ENCODE measurements at regions not wholly inside any gene's neighbourhood (a gene's known extent, or its start where the extent isn't known, plus 50 kb on each side); places are given as distances from the start of the nearest gene placed in this dataset.

DNA sequence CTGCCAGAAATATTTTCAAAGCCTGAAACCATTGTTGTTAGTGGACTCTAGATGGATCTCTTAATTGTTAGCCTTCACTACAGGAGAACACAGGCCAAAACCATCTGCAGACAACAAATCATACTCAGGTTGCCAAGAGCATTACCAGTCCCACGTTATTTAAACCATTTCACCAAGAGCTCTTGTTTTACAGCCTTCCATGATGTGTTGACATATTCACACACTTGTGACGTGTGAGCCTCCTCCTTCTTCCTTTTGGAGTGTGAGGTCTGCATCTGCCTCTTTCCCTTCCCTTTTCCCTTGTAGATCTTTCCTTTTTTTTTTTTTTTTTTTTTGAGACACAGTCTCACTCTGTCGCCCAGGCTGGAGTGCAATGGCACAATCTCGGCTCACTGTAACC, 279.0 kb downstream of the AUH start:
- Histone ChIP-seq H3K9ac (replicated peaks in 1 of 4; ENCODE audit: extremely low read depth in 1 of 4, low read depth in 3 of 4, low read length in 3 of 4) (no peak overlapping the region), H3K56ac (replicated peaks; ENCODE audit: insufficient read length, low read depth, low read length) (no peak overlapping the region), H4K5ac (ENCODE audit: insufficient read length, low read depth, low read length) (no peak overlapping the region), H3K4ac (replicated peaks; ENCODE audit: insufficient read length, low read depth, low read length) (no peak overlapping the region), H3K79me1 (ENCODE audit: low read depth, low read length) (no peaks in the 10 kb centered on the region), H3K4me2 (ENCODE audit: insufficient read depth in 1 of 2, low read depth in 2 of 2, low read length in 2 of 2) (no peak overlapping the region), H2BK15ac (ENCODE audit: low read length) (no peak overlapping the region), H3K36me3 (ENCODE audit: control insufficient read depth in 2 of 4, insufficient read depth in 4 of 4, low read length in 3 of 4) (no peaks in the 10 kb centered on the region), H3K4me3 (ENCODE audit: extremely low read depth in 1 of 4, insufficient read depth in 2 of 4, low read depth in 3 of 4, low read length in 4 of 4) (no peak overlapping the region), H2BK20ac (ENCODE audit: low read length) (no peak overlapping the region), H2BK5ac (ENCODE audit: low read depth, low read length) (no peak overlapping the region), H2BK12ac (ENCODE audit: low read depth, low read length) (0 out of 2 replicates have a peak overlapping the region, but pooled peaks have one; percentile 39), H4K91ac (replicated peaks; ENCODE audit: insufficient read length, low read length) (no peak overlapping the region), H3K23ac (ENCODE audit: insufficient read length) (no peak overlapping the region), H3K18ac (ENCODE audit: extremely low read depth, low read length) (no peak overlapping the region), H4K20me1 (replicated peaks in 1 of 2; ENCODE audit: control insufficient read depth in 1 of 2, insufficient read depth in 2 of 2, low read length in 2 of 2) (no peaks in the 10 kb centered on the region), H3K14ac (ENCODE audit: insufficient read length) (no peak overlapping the region), H2BK120ac (replicated peaks; ENCODE audit: low read depth, low read length) (no peak overlapping the region), H2AK5ac (ENCODE audit: low read depth, low read length) (no peak overlapping the region), H4K8ac (ENCODE audit: extremely low read depth, insufficient read depth, low read length) (no peak overlapping the region), H3K27ac (ENCODE audit: low read depth, low read length) (no peak overlapping the region), H3K79me2 (ENCODE audit: control insufficient read depth in 1 of 2, insufficient read depth in 2 of 2, low read length in 2 of 2) (no peaks in the 10 kb centered on the region), H3K9me3 (ENCODE audit: insufficient read depth in 2 of 2, low read depth in 1 of 2, low read length in 1 of 2) (no peaks in the 10 kb centered on the region), H3K23me2 (ENCODE audit: low read depth, low read length) (no peaks in the 10 kb centered on the region), H2AFZ (ENCODE audit: low read length) (no peak overlapping the region), H3K27me3 (replicated peaks in 1 of 4; ENCODE audit: control insufficient read depth in 3 of 4, extremely low read depth in 1 of 4, insufficient read depth in 3 of 4, low read length in 3 of 4) (no peaks in the 10 kb centered on the region), H3K4me1 (replicated peaks in 1 of 4; ENCODE audit: control insufficient read depth in 3 of 4, insufficient read depth in 4 of 4, low read length in 3 of 4) (peaks cover 0 to 5% (median under 1%) of the 10 kb centered on the region in 4 experiments; a peak in 3 of 7 replicates)
- no peak for FAIRE-seq
- 86% methylated on average over 2 of the region's 4 CpGs; no CpG with 5 or more reads in 1 of the 2 experiments for WGBS, 2 experiments (ENCODE audit: extremely low coverage in 1 of 2, insufficient coverage in 1 of 2, insufficient read length in 1 of 2, insufficient replicate concordance in 2 of 2, low coverage in 1 of 2, low lambda C conversion rate in 2 of 2, missing lambda C conversion rate in 1 of 2)
- no peak for DNase-seq (ENCODE audit: low read depth in 1 of 2, low spot score in 2 of 2)
- TF ChIP-seq POLR2A (IDR thresholded peaks at IDR 0.05; ENCODE audit: control extremely low read depth in 1 of 2, low read depth in 2 of 2, low read length in 2 of 2) (no peak), CHD1 (IDR thresholded peaks at IDR 0.05; ENCODE audit: low read depth, low read length) (no peak), SRF (IDR thresholded peaks at IDR 0.05; ENCODE audit: low read depth, low read length) (no peak)
- ChIA-PET CTCF (ENCODE audit: partially characterized antibody) (no interaction called here), POLR2A (ENCODE audit: partially characterized antibody) (interaction anchor here (0.6 kb wide), 1 partner anchor 168 kb away, joined by 3 read pairs; no protein-coding TSS in a partner anchor)
